HepG2 (cell line): ENCODE measurements at regions not wholly inside any gene's neighbourhood (a gene's known extent, or its start where the extent isn't known, plus 50 kb on each side); places are given as distances from the start of the nearest gene placed in this dataset.
A peak's percentile ranks its signal among the peaks of the same experiment; 100 is the strongest.

Experiments
- ATAC-seq: fragments of 200-7000 bp; cut with Tn5 transposase; 3 replicates; pipeline ENCODE4 v1.9.1; 2020; ENCODE audit warnings: mild to moderate bottlenecking, moderate library complexity
- BruUV-seq: library from RNA; stranded (reverse); fragments of 400-500 nt; replicated peaks from 2 replicates; lab custom pipeline; 2021; lab: Mats Ljungman, UMichigan
- CTCF ChIA-PET: fragments of 300-600 bp; formaldehyde crosslinking; extraction: SDS; loops from one replicate; lab custom pipeline; 2021; ENCODE audit warnings: low total read pairs, inconsistent platforms, low intra/inter-chr PET ratio; lab: Yijun Ruan, JAX
- POLR2A ChIA-PET: fragments of 350-600 bp; sonication (Branson Sonifier 250); formaldehyde crosslinking; loops from one replicate; lab custom pipeline; 2020; ENCODE audit warnings: antibody characterized with exemption, inconsistent platforms; lab: Yijun Ruan, JAX
- DNase-seq: peaks from one replicate; pipeline ENCODE4 v3.0.0-alpha.2; 2015; ENCODE audit warnings: low spot score
- FAIRE-seq: peaks from 3 replicates; lab custom pipeline; 2011; peaks lifted over from hg19 to GRCh38; lab: Jason Lieb, UNC
- H2AFZ ChIP-seq: one replicate; pipeline ENCODE4 v1.6.1; 2011; ENCODE audit warnings: low read length, inconsistent platforms
- H3K27ac ChIP-seq: fragments of 300-600 bp; 3 replicates; pipeline ENCODE4 v1.8.0; 2011; ENCODE audit warnings: mixed run types, mild to moderate bottlenecking, mixed read lengths, low read length, inconsistent platforms; ENCODE audit not compliant: insufficient read depth; ENCODE audit errors: extremely low read length
- H3K27me3 ChIP-seq, 2 experiments: fragments of 200-600 bp in 1 of 2; 2 replicates in 1 of 2; 3 replicates in 1 of 2; pipeline versions ENCODE4 v1.6.0 to v1.8.0; 2011; ENCODE audit warnings: low read length in 2 of 2, mild to moderate bottlenecking in 2 of 2, moderate library complexity in 2 of 2, inconsistent platforms in 1 of 2; ENCODE audit not compliant: insufficient read depth in 2 of 2, control insufficient read depth in 1 of 2
- H3K36me3 ChIP-seq, 2 experiments: fragments of 200-600 bp in 1 of 2; replicated peaks in 1 of 2; 2 replicates in 1 of 2; 3 replicates in 1 of 2; pipeline versions ENCODE4 v1.5.1 to v1.8.0; 2011; ENCODE audit warnings: low read length in 2 of 2, inconsistent platforms in 1 of 2; ENCODE audit not compliant: insufficient read depth in 2 of 2, control insufficient read depth in 1 of 2
- H3K4me1 ChIP-seq: 2 replicates; pipeline ENCODE4 v1.5.1; 2012; ENCODE audit warnings: low read length, inconsistent platforms; ENCODE audit not compliant: insufficient read depth
- H3K4me2 ChIP-seq: 2 replicates; pipeline ENCODE4 v1.6.0; 2011; ENCODE audit warnings: low read depth, low read length, inconsistent platforms
- H3K4me3 ChIP-seq, 3 experiments: fragments of 200-600 bp in 1 of 3; sonication (generic), shearing (Covaris generic) in 1 of 3; replicated peaks in 1 of 3; 2 replicates each; pipeline ENCODE4 v1.5.1; 2011 to 2016; ENCODE audit warnings: low read length in 3 of 3, inconsistent platforms in 2 of 3, low read depth in 2 of 3, mild to moderate bottlenecking in 2 of 3, control low read depth in 1 of 3, mixed read lengths in 1 of 3; ENCODE audit not compliant: insufficient read depth in 1 of 3
- H3K79me2 ChIP-seq: one replicate; pipeline ENCODE4 v1.6.1; 2011; ENCODE audit warnings: low read length, inconsistent platforms; ENCODE audit not compliant: insufficient read depth
- H3K9ac ChIP-seq: 2 replicates; pipeline ENCODE4 v1.6.0; 2011; ENCODE audit warnings: mild to moderate bottlenecking, low read depth, low read length, inconsistent platforms; ENCODE audit not compliant: insufficient read depth
- H3K9me3 ChIP-seq: 2 replicates; pipeline ENCODE4 v1.5.1; 2012; ENCODE audit warnings: mild to moderate bottlenecking, low read length
- H4K20me1 ChIP-seq: 2 replicates; pipeline ENCODE4 v1.6.0; 2011; ENCODE audit warnings: inconsistent platforms, mild to moderate bottlenecking, low read length, moderate library complexity; ENCODE audit not compliant: insufficient read depth
- ARID5B ChIP-seq: IDR thresholded peaks from 2 replicates; pipeline ENCODE4 v1.4.0; 2020; ENCODE audit warnings: mild to moderate bottlenecking, missing genetic modification reagents
- DDIT3 ChIP-seq: sonication (generic); formaldehyde crosslinking; IDR thresholded peaks from 2 replicates; pipeline ENCODE4 v1.4.0; 2020; ENCODE audit warnings: mild to moderate bottlenecking, missing genetic modification reagents
- TOE1 ChIP-seq: sonication (generic); formaldehyde crosslinking; IDR thresholded peaks from 2 replicates; pipeline ENCODE4 v1.4.0; 2020; ENCODE audit warnings: mild to moderate bottlenecking, missing genetic modification reagents
- ZBTB7A ChIP-seq: sonication (generic); formaldehyde crosslinking; IDR thresholded peaks from 2 replicates; pipeline ENCODE4 v1.8.0; 2022; ENCODE audit warnings: mild to moderate bottlenecking, missing genetic modification reagents
- ZFP1 ChIP-seq: IDR thresholded peaks from 2 replicates; pipeline ENCODE4 v1.6.1; 2016
- ZGPAT ChIP-seq: IDR thresholded peaks from 2 replicates; pipeline ENCODE4 v1.6.1; 2016; ENCODE audit warnings: mild to moderate bottlenecking
- ZNF30 ChIP-seq: sonication (generic); formaldehyde crosslinking; IDR thresholded peaks from 2 replicates; pipeline ENCODE4 v1.5.0; 2020; ENCODE audit warnings: mild to moderate bottlenecking, missing genetic modification reagents
- ZNF746 ChIP-seq: sonication (generic); formaldehyde crosslinking; IDR thresholded peaks from 2 replicates; pipeline ENCODE4 v1.8.0; 2022; ENCODE audit warnings: mild to moderate bottlenecking, missing genetic modification reagents
- ZNF839 ChIP-seq: sonication (generic); formaldehyde crosslinking; IDR thresholded peaks from 2 replicates; pipeline ENCODE4 v1.4.0; 2020; ENCODE audit warnings: missing genetic modification reagents, mild to moderate bottlenecking, borderline replicate concordance
- WGBS: methylation state at CpG from one replicate; pipeline ENCODE4 v1.1.6; 2017; ENCODE audit warnings: low lambda C conversion rate; 5-methylcytosine and 5-hydroxymethylcytosine counted together
- in situ Hi-C: cut with HindIII; loops from 2 replicates; pipeline ENCODE4 v1.10.0; 2017; ENCODE audit warnings: low pct_unique_long_range_greater_than_20kb; ENCODE audit not compliant: extremely low pct_ligation_motif_present
- intact Hi-C: fragments of 100-400 bp; cut with micrococcal nuclease; formaldehyde crosslinking; loops from one replicate; pipeline ENCODE4 v1.10.0; 2022; ENCODE audit not compliant: unreplicated experiment
- TF ChIP-seq, protein P1 (sequence below): sonication (generic); formaldehyde crosslinking; IDR thresholded peaks from 2 replicates; pipeline ENCODE4 v1.9.0; 2021; ENCODE audit warnings: missing genetic modification reagents, mild to moderate bottlenecking, borderline replicate concordance

- ChIA-PET CTCF (no interaction called here), POLR2A (no interaction called here)
- H3K79me2 ChIP-seq: no peaks in the 10 kb centered on the region
- H3K27me3 ChIP-seq: peaks cover 0 to 2% of the 10 kb centered on the region in 2 experiments; a peak in 1 of 5 replicates
- H3K9me3 ChIP-seq: no peaks in the 10 kb centered on the region
- in situ Hi-C loops (no loop called here), intact Hi-C loops (no loop called here)
- no TSS peak for BruUV-seq
- peaks cover 8% of the 10 kb centered on the region for H3K4me1 ChIP-seq
- 42% methylated on average over 1 of the region's 1 CpG for WGBS
- ATAC-seq: no peak
- H3K36me3 ChIP-seq: no peaks in the 10 kb centered on the region
- H3K9ac ChIP-seq: no peak overlapping the region
- no peaks in the 10 kb centered on the region for H4K20me1 ChIP-seq
- FAIRE-seq: no peak
- no peak overlapping the region for H2AFZ ChIP-seq
- no peak overlapping the region for H3K27ac ChIP-seq
- no peak for TF ChIP-seq ZNF839 (CRISPR knock-in tag)
- TF ChIP-seq ZGPAT: no peak
- TF ChIP-seq ZNF30 (CRISPR knock-in tag): no peak
- no peak for TF ChIP-seq TOE1
- TF ChIP-seq ZFP1 (CRISPR knock-in tag): no peak
- TF ChIP-seq ZNF746 (CRISPR knock-in tag): no peak
- no peak for TF ChIP-seq DDIT3 (CRISPR knock-in tag)
- H3K4me3 ChIP-seq: no peak overlapping the region
- no peak for DNase-seq
- H3K4me2 ChIP-seq: no peak overlapping the region
Measured at GRCh38 chr6:137568067-137568466, 73.9 kb upstream of the OLIG3 start.

- ChIA-PET POLR2A (no interaction called here), CTCF (no interaction called here)
- no peak overlapping the region for H3K9ac ChIP-seq
- intact Hi-C loops: loop anchor here (5.0 kb wide), 1 partner anchor 1183 kb away; no protein-coding TSS in a partner anchor
- H3K4me3 ChIP-seq: no peak overlapping the region
- no peaks in the 10 kb centered on the region for H3K9me3 ChIP-seq
- H3K79me2 ChIP-seq: no peaks in the 10 kb centered on the region
- H4K20me1 ChIP-seq: no peaks in the 10 kb centered on the region
- no peaks in the 10 kb centered on the region for H3K36me3 ChIP-seq
- TF ChIP-seq ARID5B (CRISPR knock-in tag) (peak; percentile 26; the same call in 1 of the 2 replicates), ZBTB7A (CRISPR knock-in tag) (no peak)
- TF ChIP-seq, protein P1, sequence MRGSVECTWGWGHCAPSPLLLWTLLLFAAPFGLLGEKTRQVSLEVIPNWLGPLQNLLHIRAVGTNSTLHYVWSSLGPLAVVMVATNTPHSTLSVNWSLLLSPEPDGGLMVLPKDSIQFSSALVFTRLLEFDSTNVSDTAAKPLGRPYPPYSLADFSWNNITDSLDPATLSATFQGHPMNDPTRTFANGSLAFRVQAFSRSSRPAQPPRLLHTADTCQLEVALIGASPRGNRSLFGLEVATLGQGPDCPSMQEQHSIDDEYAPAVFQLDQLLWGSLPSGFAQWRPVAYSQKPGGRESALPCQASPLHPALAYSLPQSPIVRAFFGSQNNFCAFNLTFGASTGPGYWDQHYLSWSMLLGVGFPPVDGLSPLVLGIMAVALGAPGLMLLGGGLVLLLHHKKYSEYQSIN (CRISPR knock-in tag): no peak
- peak overlapping the region; percentile 30; the same call in 1 of the 2 replicates for H3K4me2 ChIP-seq
- FAIRE-seq (no peak), DNase-seq (peak; percentile 17), ATAC-seq (no peak)
- H2AFZ ChIP-seq: no peak overlapping the region
- BruUV-seq: no TSS peak
- 1% methylated on average over 8 of the region's 8 CpGs for WGBS
- peaks cover 0 to 2% of the 10 kb centered on the region in 2 experiments; a peak in 1 of 5 replicates for H3K27me3 ChIP-seq
- in situ Hi-C loops: no loop called here
- no peak overlapping the region for H3K27ac ChIP-seq
- H3K4me1 ChIP-seq: peaks cover 8% of the 10 kb centered on the region
Measured at GRCh38 chr6:137570393-137570792, 76.2 kb upstream of the OLIG3 start.
